CD4-positive, alpha-beta T cell (primary cell): ENCODE measurements at regions not wholly inside any gene's neighbourhood (a gene's known extent, or its start where the extent isn't known, plus 50 kb on each side); places are given as distances from the start of the nearest gene placed in this dataset.

Experiments used
- ATAC-seq: fragments of 200-7000 bp; cut with Tn5 transposase; one replicate; pipeline ENCODE4 v1.10.0; 2022; ENCODE audit warnings: mild to moderate bottlenecking; ENCODE audit not compliant: poor library complexity
- CTCF ChIA-PET: fragments of 350-600 bp; sonication (Branson Sonifier 250); formaldehyde crosslinking; loops from one replicate; lab custom pipeline; 2021; ENCODE audit warnings: antibody characterized with exemption, inconsistent platforms; lab: Charles Lee
- POLR2A ChIA-PET: fragments of 350-600 bp; sonication (Branson Sonifier 250); formaldehyde crosslinking; loops from one replicate; lab custom pipeline; 2021; ENCODE audit warnings: antibody characterized with exemption, inconsistent platforms; lab: Charles Lee
- DNase-seq, 14 experiments: peaks; one replicate each; pipeline ENCODE4 v3.0.0-alpha.2; 2013 to 2020; ENCODE audit warnings: mixed read lengths in 2 of 14
- H3K27ac ChIP-seq, 2 donors: one replicate each; pipeline versions ENCODE4 v1.5.1 to v1.7.0; 2013; ENCODE audit warnings: low read length in 2 of 2, low read depth in 1 of 2, mild to moderate bottlenecking in 1 of 2
- H3K27me3 ChIP-seq, 2 experiments: 1 replicate in 1 of 2; 2 replicates in 1 of 2; pipeline versions ENCODE4 v1.6.1 to v1.7.0; 2013; ENCODE audit warnings: low read length in 2 of 2, control low read depth in 1 of 2, mild to moderate bottlenecking in 1 of 2, moderate library complexity in 1 of 2; ENCODE audit not compliant: insufficient read depth in 2 of 2, control insufficient read depth in 1 of 2
- H3K36me3 ChIP-seq: one replicate; pipeline ENCODE4 v1.6.1; 2013; ENCODE audit warnings: low read length, control low read depth; ENCODE audit not compliant: insufficient read depth
- H3K4me1 ChIP-seq: one replicate; pipeline ENCODE4 v1.6.1; 2013; ENCODE audit warnings: low read length, control low read depth; ENCODE audit not compliant: insufficient read depth
- H3K4me3 ChIP-seq: one replicate; pipeline ENCODE4 v1.5.1; 2013; ENCODE audit warnings: mild to moderate bottlenecking, low read length, moderate library complexity
- H3K9me3 ChIP-seq, 2 experiments: 1 replicate in 1 of 2; 2 replicates in 1 of 2; pipeline versions ENCODE4 v1.6.1 to v1.7.0; 2013; ENCODE audit warnings: low read length in 2 of 2, mild to moderate bottlenecking in 2 of 2, control low read depth in 1 of 2, moderate library complexity in 1 of 2; ENCODE audit not compliant: control insufficient read depth in 1 of 2, insufficient read depth in 1 of 2
- H3K27ac Mint-ChIP-seq: one replicate; pipeline ENCODE4 v1.8.0; 2020; ENCODE audit warnings: mixed read lengths
- H3K27me3 Mint-ChIP-seq: one replicate; pipeline ENCODE4 v1.8.0; 2021; ENCODE audit warnings: mixed read lengths
- H3K36me3 Mint-ChIP-seq: one replicate; pipeline ENCODE4 v1.8.0; 2021; ENCODE audit warnings: low read depth, mixed read lengths
- H3K4me1 Mint-ChIP-seq: one replicate; pipeline ENCODE4 v1.8.0; 2021; ENCODE audit warnings: low read depth, mixed read lengths
- H3K4me3 Mint-ChIP-seq: one replicate; pipeline ENCODE4 v1.8.0; 2020; ENCODE audit warnings: mild to moderate bottlenecking, mixed read lengths
- H3K9me3 Mint-ChIP-seq: one replicate; pipeline ENCODE4 v1.8.0; 2020; ENCODE audit warnings: mixed read lengths
- intact Hi-C, 2 experiments: fragments of 100-400 bp; cut with DNase I in 1 of 2; cut with micrococcal nuclease in 1 of 2; formaldehyde crosslinking; loops; one replicate each; pipeline versions ENCODE4 v1.15.1 to v1.9.0; 2023 to 2025; cut with DNase I, micrococcal nuclease
- TF ChIP-seq, protein P1 (sequence below): fragments of 200-600 bp; IDR thresholded peaks from one replicate; pipeline ENCODE4 v1.8.0; 2022; ENCODE audit warnings: antibody characterized with exemption, mild to moderate bottlenecking

DNA sequence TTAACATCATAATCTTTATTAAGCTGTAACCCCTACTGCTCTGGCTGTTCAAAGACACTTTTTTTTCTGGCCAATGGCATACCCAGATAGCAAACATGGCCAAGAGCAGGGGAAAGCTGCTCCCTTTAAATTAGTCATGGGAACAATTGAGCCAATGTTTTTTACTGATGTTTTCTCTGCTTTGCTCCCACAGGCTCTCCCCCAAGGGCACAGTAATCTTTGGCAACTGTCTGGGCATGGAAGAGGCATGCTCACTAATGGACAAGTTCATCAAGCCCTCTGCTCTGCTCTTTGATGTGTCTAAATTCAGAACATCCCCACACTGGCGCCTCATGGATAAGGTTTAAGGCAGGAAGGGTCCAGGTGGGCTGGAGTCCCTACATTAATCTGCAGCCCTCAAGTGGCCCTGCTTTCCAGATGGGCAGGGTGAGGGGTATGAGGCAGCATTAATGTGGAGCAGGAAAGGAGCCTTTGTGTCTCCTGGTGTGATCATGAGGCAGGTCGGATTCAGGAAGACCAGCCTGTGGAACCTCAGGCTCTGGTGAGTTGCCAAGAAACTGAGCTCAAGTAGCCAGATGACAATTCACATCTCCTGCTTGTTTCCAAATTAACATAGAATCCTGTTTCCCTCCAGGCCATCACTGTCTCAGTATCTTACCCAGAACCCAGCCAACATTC, 227.0 kb upstream of the CST7 start:
- no peaks in the 10 kb centered on the region for H3K4me1 Mint-ChIP-seq
- no peaks in the 10 kb centered on the region for H3K9me3 Mint-ChIP-seq
- no peak for ATAC-seq
- CTCF ChIA-PET: no interaction called here
- no peak overlapping the region for H3K27ac Mint-ChIP-seq
- peaks cover 16% of the 10 kb centered on the region for H3K27me3 Mint-ChIP-seq
- TF ChIP-seq, protein P1, sequence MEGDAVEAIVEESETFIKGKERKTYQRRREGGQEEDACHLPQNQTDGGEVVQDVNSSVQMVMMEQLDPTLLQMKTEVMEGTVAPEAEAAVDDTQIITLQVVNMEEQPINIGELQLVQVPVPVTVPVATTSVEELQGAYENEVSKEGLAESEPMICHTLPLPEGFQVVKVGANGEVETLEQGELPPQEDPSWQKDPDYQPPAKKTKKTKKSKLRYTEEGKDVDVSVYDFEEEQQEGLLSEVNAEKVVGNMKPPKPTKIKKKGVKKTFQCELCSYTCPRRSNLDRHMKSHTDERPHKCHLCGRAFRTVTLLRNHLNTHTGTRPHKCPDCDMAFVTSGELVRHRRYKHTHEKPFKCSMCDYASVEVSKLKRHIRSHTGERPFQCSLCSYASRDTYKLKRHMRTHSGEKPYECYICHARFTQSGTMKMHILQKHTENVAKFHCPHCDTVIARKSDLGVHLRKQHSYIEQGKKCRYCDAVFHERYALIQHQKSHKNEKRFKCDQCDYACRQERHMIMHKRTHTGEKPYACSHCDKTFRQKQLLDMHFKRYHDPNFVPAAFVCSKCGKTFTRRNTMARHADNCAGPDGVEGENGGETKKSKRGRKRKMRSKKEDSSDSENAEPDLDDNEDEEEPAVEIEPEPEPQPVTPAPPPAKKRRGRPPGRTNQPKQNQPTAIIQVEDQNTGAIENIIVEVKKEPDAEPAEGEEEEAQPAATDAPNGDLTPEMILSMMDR: no peak
- intact Hi-C loops: no loop called here
- no peak overlapping the region for H3K4me3 ChIP-seq
- no peaks in the 10 kb centered on the region for H3K4me1 ChIP-seq
- peaks cover 9 to 13% of the 10 kb centered on the region in 2 experiments for H3K27me3 ChIP-seq
- H3K4me3 Mint-ChIP-seq: no peak overlapping the region
- no peaks in the 10 kb centered on the region for H3K9me3 ChIP-seq
- no peaks in the 10 kb centered on the region for H3K36me3 ChIP-seq
- H3K36me3 Mint-ChIP-seq: no peaks in the 10 kb centered on the region
- no peak for DNase-seq
- H3K27ac ChIP-seq: no peak overlapping the region
- POLR2A ChIA-PET: no interaction called here

- Mint-ChIP-seq H3K4me3 (no peak overlapping the region), H3K27ac (no peak overlapping the region), H3K4me1 (no peaks in the 10 kb centered on the region), H3K27me3 (peaks cover 13% of the 10 kb centered on the region), H3K36me3 (no peaks in the 10 kb centered on the region), H3K9me3 (no peaks in the 10 kb centered on the region)
- ATAC-seq (no peak), DNase-seq (no peak)
- CTCF ChIA-PET: no interaction called here
- H3K36me3 ChIP-seq: no peaks in the 10 kb centered on the region
- H3K9me3 ChIP-seq: no peaks in the 10 kb centered on the region
- intact Hi-C loops: no loop called here
- POLR2A ChIA-PET: no interaction called here
- no peaks in the 10 kb centered on the region for H3K4me1 ChIP-seq
- H3K4me3 ChIP-seq: no peak overlapping the region
- TF ChIP-seq, protein P1: no peak
- peaks cover 9 to 13% of the 10 kb centered on the region in 2 experiments for H3K27me3 ChIP-seq
- no peak overlapping the region for H3K27ac ChIP-seq
Measured at GRCh38 chr20:24722586-24722985, 226.5 kb upstream of the CST7 start.

GRCh38 chr20:24723186-24723585, 225.9 kb upstream of the CST7 start:
- intact Hi-C loops: no loop called here
- Mint-ChIP-seq H3K9me3 (no peaks in the 10 kb centered on the region), H3K27ac (no peak overlapping the region), H3K27me3 (peaks cover 10% of the 10 kb centered on the region), H3K36me3 (no peaks in the 10 kb centered on the region), H3K4me1 (no peaks in the 10 kb centered on the region), H3K4me3 (no peak overlapping the region)
- ATAC-seq (no peak), DNase-seq (no peak)
- H3K27ac ChIP-seq: no peak overlapping the region
- ChIA-PET POLR2A (no interaction called here), CTCF (no interaction called here)
- H3K27me3 ChIP-seq: peaks cover 9 to 13% of the 10 kb centered on the region in 2 experiments
- no peaks in the 10 kb centered on the region for H3K9me3 ChIP-seq
- H3K4me3 ChIP-seq: no peak overlapping the region
- no peaks in the 10 kb centered on the region for H3K4me1 ChIP-seq
- no peaks in the 10 kb centered on the region for H3K36me3 ChIP-seq
- TF ChIP-seq, protein P1: no peak
